Right ventricle myocardium superior (tissue), 1 donor: ENCODE measurements at regions not wholly inside any gene's neighbourhood (a gene's known extent, or its start where the extent isn't known, plus 50 kb on each side); places are given as distances from the start of the nearest gene placed in this dataset.
"Not testable (repeated sequence)": the region's sequence is repeated elsewhere in the genome, so short reads cannot be mapped to it uniquely, and the experiment has no call there.

ENCODE experiments used
- ATAC-seq: fragments of 200-7000 bp; cut with Tn5 transposase; one replicate; pipeline ENCODE4 v1.9.1; 2020; ENCODE audit warnings: mild to moderate bottlenecking; ENCODE audit not compliant: poor library complexity
- DNase-seq: peaks from one replicate; pipeline ENCODE4 v3.0.0-alpha.2; 2020
- intact Hi-C: fragments of 100-400 bp; cut with DNase I; formaldehyde crosslinking; loops from one replicate; pipeline ENCODE4 v1.11.2; 2022
- donor health status: DM: no; HTN: yes; CAD: no; lungs with severe emphysema.

DNA sequence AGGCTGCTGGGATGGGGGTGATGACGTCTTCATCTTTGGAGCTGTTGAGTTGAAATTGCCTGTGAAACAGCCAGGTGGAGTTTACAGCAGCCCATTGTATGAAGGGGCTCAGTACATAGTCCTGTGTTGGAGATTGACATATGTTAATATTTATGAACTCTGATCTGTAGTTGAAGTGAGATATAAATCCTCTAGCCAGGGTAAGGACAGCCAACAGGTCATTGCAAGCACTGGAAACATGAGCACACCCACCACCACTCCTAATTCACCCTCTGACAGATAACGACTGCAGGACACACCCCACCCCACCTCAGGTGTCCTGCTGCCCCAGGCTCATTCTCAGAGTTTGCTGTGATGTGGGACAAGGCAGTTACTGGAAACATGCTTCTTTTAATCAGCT, 112.4 kb upstream of the TRIB2 start:
- intact Hi-C loops, result no loop called here
- DNase-seq (no peak), ATAC-seq (no peak)

DNA sequence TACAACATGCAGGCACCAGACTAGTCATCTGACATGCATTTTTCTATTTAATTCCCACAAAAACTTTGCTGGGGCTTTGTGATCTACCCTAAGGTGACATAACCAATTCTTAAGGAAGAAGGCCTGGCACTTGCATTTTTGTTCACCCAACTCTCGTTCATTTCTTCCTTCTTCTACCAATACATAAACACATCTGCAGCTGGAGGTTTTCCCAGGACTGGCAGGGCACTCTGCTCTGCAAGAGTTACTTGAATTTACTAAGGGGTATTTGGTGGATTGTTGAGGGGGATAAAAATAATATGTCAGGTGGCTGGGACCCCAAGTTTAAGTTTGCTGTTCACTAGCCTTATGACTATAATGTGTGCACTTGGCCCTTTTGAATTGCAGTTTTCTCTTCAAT, 111.4 kb upstream of the TRIB2 start:
- intact Hi-C loops, result no loop called here
- DNase-seq (no peak), ATAC-seq (no peak)

DNA sequence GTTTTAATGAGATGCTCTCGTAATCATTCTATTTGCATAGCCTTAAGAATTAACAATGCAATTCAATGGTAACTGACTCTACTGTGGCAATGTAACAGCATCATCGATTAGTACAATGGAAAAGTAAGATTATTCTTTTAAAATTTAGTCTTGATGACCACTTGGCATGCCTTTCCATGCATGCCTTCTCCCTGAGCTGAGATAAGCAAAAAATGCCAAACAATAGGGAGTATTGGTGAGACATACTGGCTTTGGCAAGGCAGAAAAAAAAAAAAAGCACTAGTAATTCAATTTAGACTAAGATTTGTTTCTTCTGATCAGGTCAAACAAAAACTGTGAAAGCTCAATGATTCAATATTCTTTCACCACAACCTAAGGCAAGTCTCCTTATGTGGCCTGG, 110.8 kb upstream of the TRIB2 start:
- no peak for ATAC-seq
- intact Hi-C loops, result no loop called here
- no peak for DNase-seq

DNA sequence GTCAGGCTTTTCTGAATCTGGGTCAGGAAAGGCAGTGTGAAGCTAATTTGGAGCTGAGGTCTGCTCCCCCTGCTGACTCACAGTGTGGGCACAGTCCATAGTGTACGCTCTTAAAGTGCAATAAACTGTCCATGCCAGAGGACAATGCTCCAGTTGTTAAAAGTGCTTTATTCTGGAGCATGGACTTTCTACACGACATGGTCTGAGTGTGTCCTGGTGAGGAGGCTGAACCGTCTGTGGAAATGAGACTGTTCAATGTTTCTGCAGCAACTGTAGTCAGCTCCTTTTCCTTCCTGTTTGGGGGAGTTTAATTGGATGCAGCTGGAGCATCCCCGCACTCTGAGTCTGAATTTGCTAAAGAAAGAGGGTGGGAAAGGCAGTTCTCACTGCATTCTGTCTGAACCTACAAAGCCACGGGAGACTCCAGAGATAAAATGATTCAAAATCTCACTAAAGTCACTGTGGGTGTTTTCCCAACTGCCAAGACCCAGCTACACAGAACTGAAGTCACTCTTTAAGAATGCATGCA, 110.2 kb upstream of the TRIB2 start:
- no peak for DNase-seq
- intact Hi-C loops, result no loop called here
- peak; percentile 56 for ATAC-seq

DNA sequence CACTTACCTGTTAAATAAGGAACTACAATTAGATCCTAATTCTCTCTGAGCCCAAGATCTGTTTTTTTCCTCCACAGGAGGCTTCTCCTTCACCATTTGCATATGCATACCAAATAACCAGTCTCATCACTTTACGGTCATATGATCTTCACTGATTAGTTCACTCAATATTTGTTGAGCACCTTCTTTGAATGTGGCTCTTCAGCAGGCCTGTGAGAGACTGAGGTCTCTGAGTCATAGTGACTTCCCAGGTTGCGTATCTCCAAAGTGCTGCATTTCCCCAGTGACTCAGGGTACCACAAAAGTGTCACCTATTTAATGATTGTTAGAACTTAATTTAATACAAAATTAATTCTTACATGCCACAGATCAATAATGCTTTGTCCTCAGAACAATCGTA, 108.8 kb upstream of the TRIB2 start:
- no peak for DNase-seq
- intact Hi-C loops, result no loop called here
- no peak for ATAC-seq

DNA sequence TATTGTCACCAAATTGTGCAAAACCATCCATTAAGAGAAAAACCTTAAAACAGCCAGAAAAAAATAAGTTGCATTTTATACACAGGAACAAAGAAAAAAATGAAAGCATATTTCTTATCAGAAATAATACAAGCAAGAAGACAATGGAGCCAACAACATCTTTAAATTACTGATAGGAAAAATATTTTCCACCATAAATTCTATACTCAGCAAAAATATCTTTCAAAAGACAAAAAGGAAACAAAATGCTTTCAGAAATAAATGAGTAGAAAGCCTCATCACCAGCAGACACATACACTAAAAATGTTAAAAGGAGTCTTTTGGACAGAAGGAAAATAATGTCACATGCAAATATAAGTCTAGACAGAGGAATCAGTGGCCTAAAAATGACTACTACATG, 106.4 kb upstream of the TRIB2 start:
- ATAC-seq (no peak), DNase-seq (no peak)
- intact Hi-C loops, result no loop called here

DNA sequence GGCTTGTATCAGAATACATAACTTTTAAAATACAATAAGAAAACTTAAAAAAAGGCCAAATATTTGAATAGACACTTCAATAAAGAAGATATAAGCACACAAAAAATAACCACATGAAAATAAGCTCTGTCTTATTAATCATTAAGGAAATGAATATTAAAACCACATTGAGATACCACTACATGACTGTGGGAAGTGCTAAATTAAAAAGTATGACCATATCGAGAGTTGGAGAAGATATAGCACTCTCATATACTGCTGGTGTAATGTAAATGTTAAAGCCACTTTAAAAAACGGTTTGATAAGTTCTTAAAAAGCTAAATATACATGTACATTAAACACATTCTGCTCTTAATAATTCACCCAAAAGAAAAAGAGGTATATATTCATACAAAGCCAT, 104.6 kb upstream of the TRIB2 start:
- DNase-seq (no peak), ATAC-seq (no peak)
- intact Hi-C loops, result no loop called here

DNA sequence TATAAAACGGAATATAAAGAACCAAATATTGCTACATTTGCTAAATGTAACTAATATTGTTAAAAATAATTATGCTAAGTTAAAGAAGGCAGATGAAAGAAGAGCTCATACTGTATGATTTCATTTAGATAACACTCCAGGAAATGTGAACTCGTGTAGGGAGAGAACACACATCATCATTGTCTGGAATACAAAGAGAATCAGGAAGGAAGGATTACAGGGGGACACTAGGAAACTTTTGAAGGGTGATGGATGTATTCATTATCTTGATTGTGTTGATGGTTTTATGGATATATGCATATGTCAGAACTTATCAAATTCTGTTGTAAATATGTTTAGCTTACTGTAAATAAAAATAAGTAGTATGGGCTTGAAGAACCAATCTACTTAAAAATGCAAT, 104.1 kb upstream of the TRIB2 start:
- ATAC-seq, result no peak
- intact Hi-C loops, result no loop called here

DNA sequence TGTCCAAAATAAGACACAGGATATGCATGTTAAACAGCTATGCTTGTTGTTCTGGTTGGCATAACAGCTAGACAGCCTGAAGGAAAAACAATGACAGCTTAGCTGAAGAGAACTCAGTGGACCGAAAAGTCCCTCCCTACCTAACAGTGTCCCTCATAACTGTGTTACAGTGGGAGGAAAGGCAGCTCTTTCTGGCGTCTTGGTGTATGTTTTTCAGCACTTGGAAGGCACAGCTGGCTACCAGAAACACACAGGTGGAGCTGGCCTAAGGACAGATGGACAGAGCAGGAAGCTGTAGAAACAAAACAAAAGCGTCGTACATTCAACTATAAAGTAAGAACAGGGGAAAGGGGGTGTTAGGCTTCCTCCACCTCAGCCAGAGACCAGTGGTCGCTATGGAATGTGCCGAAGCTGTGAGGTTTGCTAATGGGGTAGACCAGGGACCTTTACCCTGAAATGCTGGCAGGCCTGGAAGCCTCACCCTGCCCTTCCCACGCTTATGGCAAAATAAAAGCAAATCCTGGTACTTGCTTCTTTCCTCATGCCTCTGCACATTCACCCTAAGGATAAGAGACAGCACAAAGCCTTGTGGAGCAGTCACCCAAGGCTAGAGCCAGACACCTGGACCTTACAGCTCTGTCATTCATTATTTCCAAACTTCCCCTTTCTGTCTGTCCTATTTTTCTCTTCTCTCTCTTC, 103.5 kb upstream of the TRIB2 start:
- DNase-seq (no peak), ATAC-seq (no peak)
- intact Hi-C loops, result no loop called here

More for the DNA sequence above, 104.1 kb upstream of the TRIB2 start:
- no peak for DNase-seq

DNA sequence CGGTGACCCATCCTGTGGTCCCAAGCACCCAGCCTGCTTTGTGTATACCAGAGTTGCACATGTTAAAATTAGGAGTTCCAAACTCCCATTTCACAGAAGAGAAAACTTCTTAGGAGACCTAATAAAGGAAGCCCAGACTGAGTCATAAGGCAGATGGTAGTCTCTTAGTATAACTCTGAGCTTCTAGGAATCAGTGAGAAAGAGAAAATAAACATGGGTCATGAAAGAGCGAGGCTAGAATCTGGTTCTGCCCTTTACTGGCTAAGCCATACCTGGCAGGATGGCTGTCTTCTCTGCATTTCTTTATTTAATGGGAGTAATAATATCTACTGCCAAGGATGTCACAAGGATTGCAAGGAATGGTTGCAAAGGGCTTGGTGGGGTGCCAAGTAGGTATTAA, 101.2 kb upstream of the TRIB2 start:
- intact Hi-C loops, result no loop called here
- no peak for ATAC-seq

DNA sequence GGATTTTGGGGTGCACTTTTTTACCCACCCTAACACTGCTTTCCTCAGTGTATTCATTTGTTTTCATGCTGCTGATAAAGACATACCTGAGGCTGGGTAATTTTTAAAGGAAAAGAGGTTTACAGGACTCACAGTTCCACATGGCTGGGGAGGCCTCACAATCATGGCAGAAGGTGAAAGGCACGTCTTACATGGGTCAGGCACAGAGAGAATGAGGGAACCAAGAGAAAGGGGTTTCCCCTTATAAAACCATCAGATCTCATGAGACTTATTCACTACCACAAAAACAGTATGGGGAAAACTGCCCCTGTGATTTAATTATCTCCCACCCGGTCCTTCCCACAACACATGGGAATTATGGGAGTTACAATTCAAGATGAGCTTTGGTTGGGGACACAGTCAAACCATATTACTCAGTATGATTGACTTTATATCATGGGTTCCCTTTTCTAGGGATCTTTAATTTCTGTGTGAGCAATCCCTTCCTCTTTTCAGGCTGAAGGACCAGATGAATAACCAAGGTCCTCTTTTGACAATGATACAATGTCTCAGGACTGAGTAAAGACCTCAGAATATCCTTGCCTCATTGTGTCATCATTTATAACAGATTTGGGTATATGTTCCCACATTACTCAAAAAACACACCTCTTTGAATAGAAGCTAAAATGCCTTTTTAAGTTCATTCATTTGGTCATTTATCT, 100.1 kb upstream of the TRIB2 start:
- no peak for ATAC-seq
- no peak for DNase-seq
- intact Hi-C loops, result no loop called here

More for the DNA sequence above, 101.2 kb upstream of the TRIB2 start:
- no peak for DNase-seq

DNA sequence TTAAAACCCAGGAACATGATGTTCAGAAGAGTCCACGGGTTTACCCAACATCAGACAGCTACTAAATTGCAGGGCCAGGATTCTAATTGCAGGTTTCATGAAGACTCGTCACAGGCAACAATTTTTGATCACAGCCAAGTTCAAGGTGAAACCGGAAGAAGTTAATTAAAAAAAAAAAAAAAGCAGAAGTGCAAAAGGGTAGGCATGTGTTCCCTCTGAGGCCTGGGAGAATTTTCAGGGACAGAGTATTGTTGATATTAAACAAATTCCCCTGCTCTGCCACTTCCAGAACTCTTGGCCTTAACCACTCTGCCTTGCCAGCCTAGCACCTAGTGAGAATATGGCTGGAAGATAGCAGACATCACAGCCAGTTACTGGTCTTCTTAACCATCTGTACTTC, 99.4 kb upstream of the TRIB2 start:
- DNase-seq (no peak), ATAC-seq (no peak)
- intact Hi-C loops, result no loop called here

DNA sequence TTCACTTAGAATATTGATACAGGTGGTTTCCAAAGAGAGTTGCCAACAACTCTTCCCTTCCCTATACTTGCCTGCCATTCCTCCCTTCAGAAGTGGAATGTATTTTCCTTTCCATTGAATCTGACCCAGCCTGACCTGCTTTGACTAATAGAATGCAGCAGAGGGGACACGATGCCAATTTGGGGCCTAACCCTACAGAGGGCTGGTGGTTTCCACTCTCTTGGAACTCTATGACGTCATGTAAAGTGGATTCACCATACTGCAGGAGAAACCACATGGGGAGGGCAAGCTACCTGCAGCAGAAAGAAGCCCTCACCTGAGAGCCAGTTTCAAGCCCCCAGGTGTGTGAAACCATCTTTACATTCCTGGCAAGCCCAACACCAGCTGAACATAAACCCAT, 98.9 kb upstream of the TRIB2 start:
- intact Hi-C loops, result no loop called here
- DNase-seq (no peak), ATAC-seq (no peak)

DNA sequence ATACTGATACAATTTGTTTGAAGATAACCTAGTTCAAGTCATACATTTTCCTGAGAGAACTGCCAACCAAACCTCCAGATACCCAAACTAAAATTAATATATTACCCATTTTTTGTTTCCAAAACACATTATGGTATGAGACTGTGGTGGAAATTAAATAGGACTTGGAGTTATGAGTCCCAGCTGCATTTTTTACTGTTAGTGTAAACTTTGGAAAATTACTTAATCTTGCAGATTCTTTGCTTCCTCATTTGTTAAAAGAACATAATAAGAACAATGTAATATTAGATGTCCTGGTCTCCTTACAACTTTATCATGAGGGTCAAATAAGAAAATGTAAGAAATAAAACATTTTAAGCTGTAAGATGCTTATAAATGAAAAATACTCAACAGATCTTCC, 98.2 kb upstream of the TRIB2 start:
- DNase-seq (no peak), ATAC-seq (no peak)
- intact Hi-C loops, result no loop called here

DNA sequence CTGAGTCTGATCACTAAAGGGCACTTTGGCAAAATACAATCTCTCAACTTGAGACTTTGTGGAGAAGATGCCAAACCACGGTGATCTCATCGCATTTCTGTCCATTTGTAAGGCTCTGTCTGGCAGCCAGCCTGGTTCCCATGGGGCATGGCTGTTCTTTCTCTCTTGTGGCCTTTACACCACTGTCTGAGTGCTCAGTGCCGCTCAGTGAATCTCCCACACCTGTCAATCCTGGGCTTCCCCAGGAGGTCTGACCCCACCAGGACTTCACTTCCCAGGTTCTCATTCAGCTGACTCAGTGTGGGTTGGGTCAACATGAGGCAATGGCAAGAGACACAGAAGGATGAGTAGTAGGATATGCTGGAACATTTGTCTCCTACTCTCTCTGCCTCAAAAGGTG, 96.8 kb upstream of the TRIB2 start:
- ATAC-seq, result no peak
- DNase-seq, result peak; percentile 55

DNA sequence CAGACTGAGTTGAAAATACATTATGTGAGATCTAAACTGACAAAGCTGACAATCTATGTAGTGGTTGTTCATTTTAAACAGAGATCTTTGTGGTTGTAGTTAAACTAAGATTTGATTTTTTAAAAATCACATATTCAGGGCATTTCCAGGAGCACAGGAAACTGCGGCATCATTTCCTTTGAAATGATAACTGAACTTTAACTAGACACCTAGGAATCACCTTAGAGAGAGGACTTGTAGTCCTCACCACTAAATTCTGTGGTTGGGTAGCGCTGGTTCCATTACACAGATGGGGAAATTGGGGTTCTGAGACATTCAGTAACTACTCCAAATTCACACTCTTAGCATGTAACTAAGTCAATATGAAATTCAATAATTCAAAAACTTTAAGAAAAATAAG, 96.0 kb upstream of the TRIB2 start:
- ATAC-seq, result no peak
- intact Hi-C loops, result no loop called here

More for the DNA sequence above, 96.8 kb upstream of the TRIB2 start:
- intact Hi-C loops, result no loop called here

DNA sequence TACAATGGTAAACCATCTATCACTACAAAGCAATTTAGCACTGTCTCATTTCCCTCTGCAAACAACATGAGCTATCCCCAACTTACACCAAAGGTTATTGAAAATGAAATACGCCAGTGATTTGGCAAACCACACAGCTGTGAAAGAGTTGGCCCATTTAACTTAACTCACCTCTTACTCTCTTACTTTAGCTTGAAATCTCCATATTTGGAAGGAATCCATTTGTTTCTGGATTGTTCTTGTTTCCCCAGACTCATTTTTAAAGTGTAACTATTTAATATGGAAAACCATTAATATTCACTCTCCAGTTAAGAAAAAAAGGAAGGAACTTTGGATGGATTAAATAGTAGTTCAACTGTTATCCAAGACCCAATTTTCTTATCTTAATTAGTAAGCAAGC, 93.7 kb upstream of the TRIB2 start:
- ATAC-seq, result no peak
- intact Hi-C loops, result no loop called here
- no peak for DNase-seq

More for the DNA sequence above, 96.0 kb upstream of the TRIB2 start:
- no peak for DNase-seq

DNA sequence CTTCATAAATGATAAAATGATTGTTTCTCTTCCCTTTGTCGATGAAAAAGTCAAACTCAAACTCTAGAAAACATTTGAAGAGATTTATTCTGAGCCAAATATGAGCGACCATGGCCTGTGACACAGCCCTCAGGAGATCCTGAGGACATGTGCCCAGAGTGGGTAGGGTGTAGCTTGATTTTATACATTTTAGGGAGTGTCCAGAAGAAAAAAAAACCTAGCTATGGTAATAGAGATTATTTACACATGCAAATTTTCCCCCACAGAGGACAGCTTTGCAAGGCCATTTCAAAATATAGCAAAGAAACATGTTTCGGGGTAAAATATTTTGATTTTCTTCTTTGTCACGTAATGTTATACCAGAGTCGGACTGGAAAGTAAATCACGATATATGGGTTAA, 92.4 kb upstream of the TRIB2 start:
- DNase-seq, result no peak
- ATAC-seq, result no peak
- intact Hi-C loops, result no loop called here

DNA sequence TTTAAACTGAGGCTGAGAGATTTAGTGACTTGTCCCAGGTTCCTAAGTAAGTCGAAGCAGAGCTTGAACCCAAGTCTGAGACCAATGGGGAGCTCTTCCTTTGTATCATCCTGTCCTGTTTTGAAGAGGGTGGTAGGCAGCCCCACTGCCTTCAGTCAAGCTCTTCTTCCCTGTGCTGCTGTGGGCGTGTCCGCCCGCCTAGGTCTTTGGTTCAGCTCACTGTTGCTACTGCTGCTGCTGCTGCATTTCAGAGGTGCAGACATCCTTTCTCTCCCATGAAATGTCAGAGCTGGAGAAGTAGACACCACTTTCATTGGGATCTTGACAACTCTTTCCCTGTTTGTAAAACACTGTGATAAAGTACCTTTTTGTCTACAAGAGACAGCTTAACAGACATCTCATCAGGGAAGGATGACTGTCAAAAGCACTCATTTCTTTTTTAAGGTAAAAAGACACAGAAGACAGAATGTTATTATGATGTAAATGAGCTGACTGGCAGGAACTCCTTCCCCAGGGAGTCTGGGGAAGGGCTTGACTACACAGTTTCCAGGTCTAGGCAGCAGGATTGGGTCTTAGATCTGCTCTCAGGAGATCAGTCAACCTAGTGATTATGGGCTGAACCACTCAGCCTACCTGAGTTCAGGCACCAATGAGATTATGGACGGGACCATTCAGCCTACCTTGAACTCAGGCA, 91.7 kb upstream of the TRIB2 start:
- intact Hi-C loops, result no loop called here
- DNase-seq (no peak), ATAC-seq (no peak)

DNA sequence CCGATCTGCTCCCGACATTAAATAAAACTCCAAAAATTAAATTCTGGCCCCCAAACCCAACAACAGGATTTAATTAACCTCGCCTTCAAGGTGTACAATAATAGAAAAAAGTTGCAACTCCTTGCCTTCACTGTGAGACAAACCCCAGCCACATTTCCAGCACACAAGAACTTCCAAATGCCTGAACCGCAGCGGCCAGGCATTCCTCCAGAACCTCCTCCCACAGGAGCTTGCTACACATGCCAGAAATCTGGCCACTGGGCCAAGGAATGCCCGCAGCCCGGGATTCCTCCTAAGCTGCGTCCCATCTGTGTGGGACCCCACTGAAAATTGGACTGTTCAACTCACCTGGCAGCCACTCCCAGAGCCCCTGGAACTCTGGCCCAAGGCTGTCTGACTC, 88.2 kb upstream of the TRIB2 start:
- intact Hi-C loops, ATAC-seq, DNase-seq: not testable (repeated sequence)
